GM18909 (cell line): ENCODE measurements at regions not wholly inside any gene's neighbourhood (a gene's known extent, or its start where the extent isn't known, plus 50 kb on each side); places are given as distances from the start of the nearest gene placed in this dataset.

Experiments
- ATAC-seq: cut with Tn5 transposase; IDR thresholded peaks from one replicate; pipeline ENCODE4 v1.9.1; 2021; ENCODE audit warnings: mild to moderate bottlenecking; ENCODE audit not compliant: unreplicated experiment, poor library complexity

- ATAC-seq = no peak
Measured at GRCh38 chr3:43783987-43784639, 93.4 kb downstream of the ABHD5 start.

- no peak for ATAC-seq
Measured at GRCh38 chr3:43784640-43785011, 93.9 kb downstream of the ABHD5 start.

- no peak for ATAC-seq
Measured at GRCh38 chr3:43785551-43785950, 94.8 kb downstream of the ABHD5 start.

GRCh38 chr3:43786102-43786501, 95.4 kb downstream of the ABHD5 start:
- no peak for ATAC-seq

GRCh38 chr3:43786526-43787305, 96.0 kb downstream of the ABHD5 start:
- no peak for ATAC-seq

- ATAC-seq = no peak
Measured at GRCh38 chr3:43787330-43787729, 96.6 kb downstream of the ABHD5 start.

- ATAC-seq = no peak
Measured at GRCh38 chr3:43789028-43789427, 98.3 kb downstream of the ABHD5 start.

GRCh38 chr3:43790060-43790459, 99.3 kb downstream of the ABHD5 start:
- ATAC-seq = no peak

- no peak for ATAC-seq
Measured at GRCh38 chr3:43790476-43790875, 99.7 kb downstream of the ABHD5 start.

- no peak for ATAC-seq
Measured at GRCh38 chr3:43791246-43791645, 100.5 kb downstream of the ABHD5 start.

GRCh38 chr3:43792904-43793303, 102.2 kb downstream of the ABHD5 start:
- no peak for ATAC-seq

GRCh38 chr3:43793648-43794372, 103.1 kb downstream of the ABHD5 start:
- no peak for ATAC-seq

GRCh38 chr3:43794776-43795175, 104.0 kb downstream of the ABHD5 start:
- no peak for ATAC-seq

GRCh38 chr3:43795491-43795890, 104.8 kb downstream of the ABHD5 start:
- ATAC-seq = no peak

- no peak for ATAC-seq
Measured at GRCh38 chr3:43796041-43796596, 105.4 kb downstream of the ABHD5 start.

GRCh38 chr3:43797794-43798193, 107.1 kb downstream of the ABHD5 start:
- no peak for ATAC-seq

- no peak for ATAC-seq
Measured at GRCh38 chr3:43810797-43811196, 120.1 kb downstream of the ABHD5 start.

- no peak for ATAC-seq
Measured at GRCh38 chr3:43814461-43814860, 123.7 kb downstream of the ABHD5 start.

GRCh38 chr3:43816372-43816771, 125.6 kb downstream of the ABHD5 start:
- ATAC-seq = no peak

- no peak for ATAC-seq
Measured at GRCh38 chr3:43817064-43817463, 126.3 kb downstream of the ABHD5 start.

- ATAC-seq = no peak
Measured at GRCh38 chr3:43817825-43818224, 127.1 kb downstream of the ABHD5 start.
